CD4-positive, alpha-beta T cell (primary cell): ENCODE measurements at regions not wholly inside any gene's neighbourhood (a gene's known extent, or its start where the extent isn't known, plus 50 kb on each side); places are given as distances from the start of the nearest gene placed in this dataset.

ENCODE experiments used
- ATAC-seq: fragments of 200-7000 bp; cut with Tn5 transposase; one replicate; pipeline ENCODE4 v1.10.0; 2022; ENCODE audit warnings: mild to moderate bottlenecking; ENCODE audit not compliant: poor library complexity
- CTCF ChIA-PET: fragments of 350-600 bp; sonication (Branson Sonifier 250); formaldehyde crosslinking; loops from one replicate; lab custom pipeline; 2021; ENCODE audit warnings: antibody characterized with exemption, inconsistent platforms; lab: Charles Lee
- POLR2A ChIA-PET: fragments of 350-600 bp; sonication (Branson Sonifier 250); formaldehyde crosslinking; loops from one replicate; lab custom pipeline; 2021; ENCODE audit warnings: antibody characterized with exemption, inconsistent platforms; lab: Charles Lee
- DNase-seq, 14 experiments: peaks; one replicate each; pipeline ENCODE4 v3.0.0-alpha.2; 2013 to 2020; ENCODE audit warnings: mixed read lengths in 2 of 14
- H3K27ac ChIP-seq, 2 donors: one replicate each; pipeline versions ENCODE4 v1.5.1 to v1.7.0; 2013; ENCODE audit warnings: low read length in 2 of 2, low read depth in 1 of 2, mild to moderate bottlenecking in 1 of 2
- H3K27me3 ChIP-seq, 2 experiments: 1 replicate in 1 of 2; 2 replicates in 1 of 2; pipeline versions ENCODE4 v1.6.1 to v1.7.0; 2013; ENCODE audit warnings: low read length in 2 of 2, control low read depth in 1 of 2, mild to moderate bottlenecking in 1 of 2, moderate library complexity in 1 of 2; ENCODE audit not compliant: insufficient read depth in 2 of 2, control insufficient read depth in 1 of 2
- H3K36me3 ChIP-seq: one replicate; pipeline ENCODE4 v1.6.1; 2013; ENCODE audit warnings: low read length, control low read depth; ENCODE audit not compliant: insufficient read depth
- H3K4me1 ChIP-seq: one replicate; pipeline ENCODE4 v1.6.1; 2013; ENCODE audit warnings: low read length, control low read depth; ENCODE audit not compliant: insufficient read depth
- H3K4me3 ChIP-seq: one replicate; pipeline ENCODE4 v1.5.1; 2013; ENCODE audit warnings: mild to moderate bottlenecking, low read length, moderate library complexity
- H3K9me3 ChIP-seq, 2 experiments: 1 replicate in 1 of 2; 2 replicates in 1 of 2; pipeline versions ENCODE4 v1.6.1 to v1.7.0; 2013; ENCODE audit warnings: low read length in 2 of 2, mild to moderate bottlenecking in 2 of 2, control low read depth in 1 of 2, moderate library complexity in 1 of 2; ENCODE audit not compliant: control insufficient read depth in 1 of 2, insufficient read depth in 1 of 2
- H3K27ac Mint-ChIP-seq: one replicate; pipeline ENCODE4 v1.8.0; 2020; ENCODE audit warnings: mixed read lengths
- H3K27me3 Mint-ChIP-seq: one replicate; pipeline ENCODE4 v1.8.0; 2021; ENCODE audit warnings: mixed read lengths
- H3K36me3 Mint-ChIP-seq: one replicate; pipeline ENCODE4 v1.8.0; 2021; ENCODE audit warnings: low read depth, mixed read lengths
- H3K4me1 Mint-ChIP-seq: one replicate; pipeline ENCODE4 v1.8.0; 2021; ENCODE audit warnings: low read depth, mixed read lengths
- H3K4me3 Mint-ChIP-seq: one replicate; pipeline ENCODE4 v1.8.0; 2020; ENCODE audit warnings: mild to moderate bottlenecking, mixed read lengths
- H3K9me3 Mint-ChIP-seq: one replicate; pipeline ENCODE4 v1.8.0; 2020; ENCODE audit warnings: mixed read lengths
- CTCF ChIP-seq: fragments of 200-600 bp; IDR thresholded peaks from one replicate; pipeline ENCODE4 v1.8.0; 2022; ENCODE audit warnings: antibody characterized with exemption, mild to moderate bottlenecking
- intact Hi-C, 2 experiments: fragments of 100-400 bp; cut with DNase I in 1 of 2; cut with micrococcal nuclease in 1 of 2; formaldehyde crosslinking; loops; one replicate each; pipeline versions ENCODE4 v1.15.1 to v1.9.0; 2023 to 2025; cut with DNase I, micrococcal nuclease

- DNase-seq, result no peak
- no peaks in the 10 kb centered on the region for H3K36me3 ChIP-seq
- H3K27me3 ChIP-seq, result no peaks in the 10 kb centered on the region
- Mint-ChIP-seq H3K9me3 (peaks cover 4% of the 10 kb centered on the region), H3K27ac (no peak overlapping the region), H3K27me3 (no peaks in the 10 kb centered on the region), H3K4me1 (no peaks in the 10 kb centered on the region), H3K36me3 (no peaks in the 10 kb centered on the region), H3K4me3 (no peak overlapping the region)
- intact Hi-C loops, result no loop called here
- CTCF ChIA-PET, result no interaction called here
- ATAC-seq, result no peak
- POLR2A ChIA-PET, result no interaction called here
- no peak overlapping the region for H3K4me3 ChIP-seq
- no peak overlapping the region for H3K27ac ChIP-seq
- no peak for TF ChIP-seq CTCF
- H3K4me1 ChIP-seq, result no peaks in the 10 kb centered on the region
- no peaks in the 10 kb centered on the region for H3K9me3 ChIP-seq
Measured at GRCh38 chr12:97923546-97923945, 460.9 kb downstream of the RMST start.

- no peaks in the 10 kb centered on the region for H3K9me3 ChIP-seq
- no peak for ATAC-seq
- ChIA-PET POLR2A (no interaction called here), CTCF (no interaction called here)
- Mint-ChIP-seq H3K36me3 (no peaks in the 10 kb centered on the region), H3K4me3 (no peak overlapping the region), H3K27me3 (no peaks in the 10 kb centered on the region), H3K27ac (no peak overlapping the region), H3K4me1 (no peaks in the 10 kb centered on the region), H3K9me3 (peaks cover 4% of the 10 kb centered on the region)
- no peak overlapping the region for H3K4me3 ChIP-seq
- H3K36me3 ChIP-seq, result no peaks in the 10 kb centered on the region
- no peak for TF ChIP-seq CTCF
- no peak overlapping the region for H3K27ac ChIP-seq
- intact Hi-C loops, result no loop called here
- no peak for DNase-seq
- H3K4me1 ChIP-seq, result no peaks in the 10 kb centered on the region
- H3K27me3 ChIP-seq, result no peaks in the 10 kb centered on the region
Measured at GRCh38 chr12:97924122-97924521, 461.5 kb downstream of the RMST start.

- Mint-ChIP-seq H3K27me3 (no peaks in the 10 kb centered on the region), H3K4me3 (no peak overlapping the region), H3K27ac (no peak overlapping the region), H3K36me3 (no peaks in the 10 kb centered on the region), H3K4me1 (no peaks in the 10 kb centered on the region), H3K9me3 (no peaks in the 10 kb centered on the region)
- TF ChIP-seq CTCF, result no peak
- no peaks in the 10 kb centered on the region for H3K36me3 ChIP-seq
- H3K4me1 ChIP-seq, result no peaks in the 10 kb centered on the region
- H3K27me3 ChIP-seq, result no peaks in the 10 kb centered on the region
- no peak for DNase-seq
- H3K27ac ChIP-seq, result no peak overlapping the region
- no peak for ATAC-seq
- intact Hi-C loops, result no loop called here
- CTCF ChIA-PET, result no interaction called here
- H3K4me3 ChIP-seq, result no peak overlapping the region
- H3K9me3 ChIP-seq, result no peaks in the 10 kb centered on the region
- POLR2A ChIA-PET, result no interaction called here
Measured at GRCh38 chr12:97927977-97928376, 465.4 kb downstream of the RMST start.
